8988T (cell line): ENCODE measurements at regions not wholly inside any gene's neighbourhood (a gene's known extent, or its start where the extent isn't known, plus 50 kb on each side); places are given as distances from the start of the nearest gene placed in this dataset.

Experiments
- DNase-seq: peaks from one replicate; pipeline ENCODE4 v3.0.0; 2011

DNA sequence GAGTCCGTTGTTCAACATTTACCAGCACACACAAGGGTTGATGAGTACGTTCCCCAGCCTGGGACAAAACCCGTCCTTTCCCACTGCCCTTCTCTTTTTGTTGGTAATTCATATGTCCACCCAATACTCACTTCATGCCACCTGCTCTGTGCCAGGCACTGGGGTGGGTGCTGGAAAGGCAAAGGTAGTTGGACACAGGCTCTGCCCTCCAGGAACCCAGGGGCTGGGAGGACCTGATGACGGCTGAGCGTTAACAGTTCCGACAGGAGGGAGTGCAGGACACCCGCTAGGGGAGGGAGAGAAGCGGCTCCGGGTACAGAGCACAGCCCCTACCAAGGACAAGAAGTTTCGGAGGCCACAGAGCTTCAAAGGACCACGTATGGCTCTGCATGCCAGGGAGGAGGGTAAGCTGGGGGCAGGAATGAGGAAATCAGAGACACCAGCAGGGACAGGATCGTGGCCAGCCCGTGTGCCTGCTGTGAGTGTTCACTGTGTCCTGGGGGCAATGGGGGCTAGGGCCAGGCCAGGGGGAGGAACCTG, 134.1 kb upstream of the GPC1 start:
- no peak for DNase-seq

GRCh38 chr2:240302041-240302440, 133.4 kb upstream of the GPC1 start:
- DNase-seq = no peak

DNA sequence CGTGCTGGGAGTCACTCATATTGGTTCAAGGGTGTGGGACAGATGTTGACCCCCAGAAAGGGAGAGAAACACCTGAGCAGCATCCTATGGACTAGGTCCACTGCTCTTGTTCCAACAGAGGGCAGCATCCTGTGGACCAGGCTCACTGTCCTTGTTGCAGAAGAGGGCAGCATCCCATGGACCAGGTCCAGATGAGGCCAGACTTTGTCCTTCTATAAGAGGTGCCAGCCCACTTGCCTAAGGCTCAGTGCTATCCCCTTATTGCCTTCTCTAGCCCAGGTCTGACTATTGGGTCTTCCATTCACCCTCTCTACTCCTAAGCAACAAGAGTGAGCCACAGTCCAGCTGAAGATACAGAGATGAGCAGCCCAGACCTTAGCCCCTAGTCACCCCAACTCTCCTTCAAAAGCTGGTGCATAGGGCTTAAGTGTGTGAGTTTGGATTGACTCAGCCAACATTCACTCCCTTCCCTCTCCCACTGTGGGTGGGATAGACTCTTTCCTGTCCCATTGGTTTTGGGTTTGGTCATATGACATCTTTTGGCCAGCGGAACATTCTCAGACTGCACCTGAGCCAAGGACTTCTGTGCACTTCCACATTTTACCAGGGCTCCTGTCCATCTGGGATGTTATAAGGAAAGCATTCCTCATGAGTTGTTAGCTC, 132.4 kb upstream of the GPC1 start:
- no peak for DNase-seq

DNA sequence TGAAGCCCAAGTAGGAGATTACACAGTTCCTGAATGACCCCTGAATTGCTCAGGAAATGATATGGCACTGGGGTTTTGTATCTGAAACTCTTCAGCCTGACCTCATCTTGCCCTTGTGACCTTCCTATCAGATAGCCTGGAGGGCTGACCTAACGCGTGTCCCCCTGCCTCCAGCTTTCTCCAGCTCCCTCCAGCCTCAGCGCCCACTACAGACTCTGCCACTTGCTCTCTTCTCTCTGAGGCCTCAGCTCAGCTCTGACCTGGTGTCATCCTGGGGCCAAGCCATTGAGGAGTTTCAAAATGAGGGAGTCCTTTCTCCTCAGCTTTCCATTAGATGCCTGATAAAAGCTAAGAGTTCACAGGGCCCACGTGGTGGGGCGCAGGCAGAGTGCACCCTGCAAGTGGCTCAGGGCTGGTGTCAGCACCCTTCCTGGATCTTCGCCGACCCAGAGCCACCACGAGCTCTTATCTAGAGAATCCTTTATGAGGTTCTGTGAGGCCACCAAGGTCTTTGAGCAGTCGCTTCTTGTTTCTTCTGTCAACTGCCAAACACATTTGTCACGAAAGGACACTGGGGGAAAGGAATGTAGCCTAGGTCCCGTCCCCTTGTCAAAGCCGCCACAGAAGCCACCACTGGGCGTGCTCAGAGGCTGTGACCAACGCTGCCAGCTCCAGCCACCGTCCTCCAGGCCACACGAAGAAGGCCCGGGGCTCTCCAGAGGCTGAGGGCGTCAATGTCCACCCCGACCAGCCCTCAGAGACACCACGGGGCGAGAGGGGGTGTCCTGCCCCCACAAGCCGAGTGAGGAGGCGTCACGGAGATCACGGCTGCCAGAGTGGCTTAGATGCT, 131.3 kb upstream of the GPC1 start:
- DNase-seq = peak; percentile 6

GRCh38 chr2:240304746-240305161, 130.7 kb upstream of the GPC1 start:
- DNase-seq = peak; percentile 3

DNA sequence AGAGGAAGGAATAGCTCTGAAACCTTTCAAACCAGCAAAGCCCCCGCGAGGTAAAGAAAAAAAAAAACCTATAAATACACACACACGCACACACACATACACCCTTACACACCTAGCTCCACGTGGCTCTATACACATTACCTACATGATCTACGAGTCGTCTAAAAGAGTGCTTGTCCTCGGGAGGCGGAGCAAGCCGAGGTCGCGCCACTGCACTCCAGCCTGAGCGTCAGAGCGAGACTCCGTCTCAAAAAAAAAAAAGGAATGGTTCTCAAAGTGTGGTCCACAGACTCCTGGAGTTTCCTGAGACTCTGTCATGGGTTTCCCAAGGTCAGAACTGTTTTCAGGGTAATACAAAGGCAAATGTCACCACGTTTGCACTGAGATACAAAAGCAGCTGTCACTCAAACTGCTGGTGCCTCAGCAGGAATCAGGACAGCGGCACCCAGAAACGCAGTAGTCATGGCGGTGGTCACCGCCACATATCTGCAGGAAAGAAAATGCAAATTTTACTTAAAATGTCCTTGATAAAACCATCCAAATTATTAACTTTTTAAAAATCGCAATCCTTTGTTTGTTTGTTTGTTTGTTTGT, 130.0 kb upstream of the GPC1 start:
- no peak for DNase-seq

GRCh38 chr2:240306185-240306584, 129.3 kb upstream of the GPC1 start:
- no peak for DNase-seq

DNA sequence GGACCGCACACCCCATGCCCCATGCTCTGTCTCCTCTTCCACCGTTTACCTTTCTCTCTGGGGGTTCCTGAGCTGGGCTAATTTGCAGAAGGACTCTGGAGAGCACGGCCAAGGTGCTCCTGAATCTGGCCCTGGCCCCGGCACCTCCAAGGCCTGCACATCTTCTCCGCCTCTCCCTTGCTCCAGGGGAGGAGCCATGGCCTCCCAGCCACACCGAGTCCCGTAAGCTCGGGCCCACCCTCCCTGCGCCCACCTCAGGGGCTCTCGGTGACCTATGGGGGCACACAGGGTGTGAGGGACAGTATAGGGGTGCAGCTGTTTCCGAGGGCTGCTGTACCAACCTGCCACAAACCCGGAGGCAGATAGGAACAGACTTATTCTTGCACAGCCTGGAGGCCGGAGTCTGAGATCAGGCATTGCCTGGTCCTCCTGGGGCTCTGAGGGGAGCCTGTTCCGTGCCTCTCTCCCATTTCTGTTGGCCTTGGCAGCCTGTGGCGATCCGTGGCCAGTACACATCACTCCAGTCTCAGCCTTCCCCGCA, 127.3 kb upstream of the GPC1 start:
- DNase-seq = no peak

DNA sequence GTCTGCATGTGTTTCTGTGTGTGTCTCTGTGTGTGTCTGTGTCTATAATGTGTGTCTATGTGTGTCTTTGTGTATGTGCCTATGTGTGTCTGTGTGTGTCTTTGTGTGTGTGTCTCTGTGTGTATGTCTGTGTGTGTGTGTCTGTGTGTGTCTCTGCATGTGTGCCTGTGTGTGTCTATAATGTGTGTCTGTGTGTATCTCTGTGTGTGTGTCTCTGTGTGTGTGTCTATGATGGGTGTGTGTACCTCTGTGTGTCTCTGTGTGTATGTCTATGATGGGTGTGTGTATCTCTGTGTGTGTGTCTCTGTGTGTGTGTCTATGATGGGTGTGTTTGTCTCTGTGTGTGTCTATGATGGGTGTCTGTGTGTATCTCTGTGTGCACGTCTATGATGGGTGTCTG, 126.2 kb upstream of the GPC1 start:
- no peak for DNase-seq

- no peak for DNase-seq
Measured at GRCh38 chr2:240310201-240310600, 125.3 kb upstream of the GPC1 start.

GRCh38 chr2:240310645-240311044, 124.8 kb upstream of the GPC1 start:
- DNase-seq = no peak

DNA sequence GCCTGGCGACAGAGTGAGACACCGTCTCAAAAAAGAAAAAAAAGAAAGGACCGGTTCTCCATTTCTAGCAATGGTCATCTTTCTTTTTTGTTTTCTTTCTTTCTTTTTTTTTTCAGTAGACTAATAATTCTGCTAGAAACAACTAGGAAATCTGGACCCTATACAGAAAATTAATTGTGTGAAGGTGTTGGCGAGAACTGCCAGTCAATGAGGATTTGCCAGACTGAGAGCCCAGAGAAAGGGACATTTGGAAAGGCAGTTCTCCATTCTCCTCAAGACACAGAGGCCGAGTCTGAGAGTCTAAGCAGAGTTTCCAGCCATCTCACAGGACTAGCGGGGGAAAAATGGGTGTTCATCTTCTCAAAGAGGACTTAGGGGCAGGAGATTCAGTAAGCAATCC, 123.6 kb upstream of the GPC1 start:
- no peak for DNase-seq

GRCh38 chr2:240319221-240319854, 116.1 kb upstream of the GPC1 start:
- DNase-seq = no peak

- no peak for DNase-seq
Measured at GRCh38 chr2:240319855-240320203, 115.6 kb upstream of the GPC1 start.

DNA sequence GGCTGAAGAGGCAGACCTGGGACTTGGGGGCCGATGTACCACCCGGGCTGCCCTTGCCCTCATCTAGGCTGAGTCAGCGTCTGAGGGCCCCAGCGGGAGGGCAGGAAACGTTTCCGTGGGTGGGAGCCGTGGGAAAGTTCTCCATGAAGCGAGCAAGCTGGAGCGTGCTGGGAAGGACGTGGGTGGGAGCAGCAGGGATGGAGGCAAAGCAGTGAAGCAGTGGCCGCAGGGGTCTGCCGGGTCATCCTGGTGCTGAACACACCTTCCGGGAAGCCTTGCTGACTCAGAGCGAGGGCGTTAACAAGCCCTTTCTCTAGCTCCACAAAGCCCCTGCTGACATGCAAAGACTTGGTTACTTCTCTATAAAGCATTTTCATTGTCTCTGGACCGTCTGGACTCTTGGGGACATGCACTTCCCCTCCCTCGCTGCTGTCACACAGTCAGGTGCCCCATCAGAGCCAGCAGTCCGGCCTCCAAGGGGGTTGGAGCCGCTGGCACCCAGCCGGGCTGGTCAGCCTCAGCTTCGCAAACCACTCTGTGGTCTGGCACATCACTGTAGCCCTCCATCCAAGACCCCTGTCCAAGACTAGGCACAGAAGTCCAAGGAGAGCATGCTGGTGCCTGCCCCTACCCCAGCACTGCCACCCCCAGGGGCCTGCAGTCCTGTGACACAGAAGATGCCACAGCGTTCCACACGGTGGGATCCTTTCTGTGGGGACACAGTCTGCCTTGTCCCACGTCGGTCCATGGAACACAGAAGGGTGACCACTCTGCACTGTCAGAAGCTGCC, 115.1 kb upstream of the GPC1 start:
- DNase-seq = no peak

GRCh38 chr2:240322231-240322955, 113.1 kb upstream of the GPC1 start:
- no peak for DNase-seq

DNA sequence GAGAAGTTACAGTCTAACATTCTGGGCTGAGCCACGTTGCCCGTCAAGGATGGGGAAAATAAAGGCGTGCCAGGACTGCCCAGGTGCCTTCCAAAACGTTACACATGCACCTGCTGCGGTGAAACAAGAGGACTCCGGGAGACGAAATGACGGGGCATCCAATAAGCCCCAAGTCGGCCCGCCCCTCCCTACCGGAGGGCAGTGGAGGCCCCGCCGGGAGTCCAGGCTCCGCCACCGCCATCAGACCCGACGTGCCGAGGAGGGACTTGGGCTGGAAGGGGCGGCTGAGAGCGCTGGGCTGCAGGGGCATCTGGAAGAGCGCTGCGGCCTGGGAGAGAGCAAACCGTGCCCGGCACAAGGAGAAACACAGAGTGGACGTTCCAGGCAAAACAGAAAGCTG, 112.5 kb upstream of the GPC1 start:
- DNase-seq = no peak

- no peak for DNase-seq
Measured at GRCh38 chr2:240323601-240324291, 111.7 kb upstream of the GPC1 start.

- DNase-seq = no peak
Measured at GRCh38 chr2:240324312-240325015, 111.0 kb upstream of the GPC1 start.
